Endometrial microvascular endothelial cells (primary cell): ENCODE measurements at regions not wholly inside any gene's neighbourhood (a gene's known extent, or its start where the extent isn't known, plus 50 kb on each side); places are given as distances from the start of the nearest gene placed in this dataset.

Experiments used
- in situ Hi-C: cut with HindIII; loops from 2 replicates; pipeline ENCODE4 v1.10.0; 2017; ENCODE audit warnings: low sequenced_read_pairs, low pct_unique_long_range_greater_than_20kb; ENCODE audit errors: inconsistent ontology term

- in situ Hi-C loops = loop anchor here (25.0 kb wide), 1 partner anchor 95 kb away; no protein-coding TSS in a partner anchor
Observed at GRCh38 chr6:169841907-169842606, 90.6 kb downstream of the ERMARD start.

- in situ Hi-C loops = loop anchor here (25.0 kb wide), 1 partner anchor 96 kb away; no protein-coding TSS in a partner anchor
Observed at GRCh38 chr6:169841251-169841650, 89.8 kb downstream of the ERMARD start.

- in situ Hi-C loops = loop anchor here (25.0 kb wide), 1 partner anchor 97 kb away; no protein-coding TSS in a partner anchor
Observed at GRCh38 chr6:169839898-169840631, 88.6 kb downstream of the ERMARD start.

GRCh38 chr6:169839493-169839892, 88.1 kb downstream of the ERMARD start:
- in situ Hi-C loops = loop anchor here (25.0 kb wide), 1 partner anchor 98 kb away; no protein-coding TSS in a partner anchor

- in situ Hi-C loops = loop anchor here (25.0 kb wide), 1 partner anchor 98 kb away; no protein-coding TSS in a partner anchor
Observed at GRCh38 chr6:169839029-169839481, 87.6 kb downstream of the ERMARD start.

GRCh38 chr6:169838346-169839028, 87.1 kb downstream of the ERMARD start:
- in situ Hi-C loops = loop anchor here (25.0 kb wide), 1 partner anchor 99 kb away; no protein-coding TSS in a partner anchor

GRCh38 chr6:169837529-169838250, 86.3 kb downstream of the ERMARD start:
- in situ Hi-C loops = loop anchor here (25.0 kb wide), 1 partner anchor 100 kb away; no protein-coding TSS in a partner anchor

- in situ Hi-C loops = loop anchor here (25.0 kb wide), 1 partner anchor 104 kb away; no protein-coding TSS in a partner anchor
Observed at GRCh38 chr6:169833258-169833794, 81.9 kb downstream of the ERMARD start.

GRCh38 chr6:169832247-169832948, 81.0 kb downstream of the ERMARD start:
- in situ Hi-C loops = loop anchor here (25.0 kb wide), 1 partner anchor 105 kb away; no protein-coding TSS in a partner anchor

GRCh38 chr6:169831450-169832246, 80.2 kb downstream of the ERMARD start:
- in situ Hi-C loops = loop anchor here (25.0 kb wide), 1 partner anchor 106 kb away; no protein-coding TSS in a partner anchor
